Omental fat pad (tissue), 3 donors: ENCODE measurements at regions not wholly inside any gene's neighbourhood (a gene's known extent, or its start where the extent isn't known, plus 50 kb on each side); places are given as distances from the start of the nearest gene placed in this dataset.

Experiments
- ATAC-seq: fragments of 150-250 bp; one replicate; pipeline ENCODE4 v1.9.1; 2016; ENCODE audit warnings: mild to moderate bottlenecking, moderate library complexity; ENCODE audit not compliant: low FRiP score
- DNase-seq: peaks from one replicate; pipeline ENCODE4 v3.0.0-alpha.2; 2019; ENCODE audit warnings: low spot score
- CTCF ChIP-seq, 3 donors: fragments of 450-650 bp; IDR thresholded peaks; one replicate each; pipeline ENCODE4 v1.5.1; 2016 to 2017; ENCODE audit warnings: antibody characterized with exemption in 3 of 3, mild to moderate bottlenecking in 3 of 3, moderate library complexity in 2 of 3

GRCh38 chr6:56005426-56005825 lies 130.0 kb upstream of the BMP5 start:
- no peak for TF ChIP-seq CTCF (IDR thresholded peaks at IDR 0.05)
- ATAC-seq = no peak
- no peak for DNase-seq

- TF ChIP-seq CTCF (IDR thresholded peaks at IDR 0.05) = no peak
Observed at GRCh38 chr6:56004426-56004825, 129.0 kb upstream of the BMP5 start.

GRCh38 chr6:56003616-56004015 lies 128.2 kb upstream of the BMP5 start:
- no peak for ATAC-seq
- no peak for DNase-seq
- no peak for TF ChIP-seq CTCF (IDR thresholded peaks at IDR 0.05)

More at GRCh38 chr6:56004426-56004825, 129.0 kb upstream of the BMP5 start:
- no peak for DNase-seq
- ATAC-seq = no peak

- DNase-seq (no peak), ATAC-seq (no peak)
- no peak for TF ChIP-seq CTCF (IDR thresholded peaks at IDR 0.05)
Observed at GRCh38 chr6:56002336-56002735, 126.9 kb upstream of the BMP5 start.

GRCh38 chr6:55998576-55998975 lies 123.2 kb upstream of the BMP5 start:
- ATAC-seq (no peak), DNase-seq (no peak)
- no peak for TF ChIP-seq CTCF (IDR thresholded peaks at IDR 0.05)

GRCh38 chr6:55997223-55997874 lies 122.0 kb upstream of the BMP5 start:
- TF ChIP-seq CTCF (IDR thresholded peaks at IDR 0.05) = no peak
- DNase-seq (no peak), ATAC-seq (no peak)

GRCh38 chr6:55994531-55994930 lies 119.1 kb upstream of the BMP5 start:
- no peak for TF ChIP-seq CTCF (IDR thresholded peaks at IDR 0.05)
- DNase-seq (no peak), ATAC-seq (no peak)
